Glomerular endothelial cell (primary cell): ENCODE measurements at regions not wholly inside any gene's neighbourhood (a gene's known extent, or its start where the extent isn't known, plus 50 kb on each side); places are given as distances from the start of the nearest gene placed in this dataset.

ENCODE experiments used
- DNase-seq: peaks from one replicate; pipeline ENCODE4 v3.0.0-alpha.2; 2011; ENCODE audit warnings: low read depth, low spot score; ENCODE audit errors: extremely low read depth

GRCh38 chr14:101171650-101172049 is 268.1 kb upstream of the RTL1 start:
- no peak for DNase-seq

GRCh38 chr14:101173698-101174521 is 270.4 kb upstream of the RTL1 start:
- DNase-seq, result no peak

GRCh38 chr14:101174522-101174838 is 271.0 kb upstream of the RTL1 start:
- no peak for DNase-seq

GRCh38 chr14:101174980-101175606 is 271.6 kb upstream of the RTL1 start:
- DNase-seq, result no peak

- no peak for DNase-seq
Observed at GRCh38 chr14:101175731-101176534, 272.4 kb upstream of the RTL1 start.

- DNase-seq, result no peak
Observed at GRCh38 chr14:101176535-101177205, 273.1 kb upstream of the RTL1 start.

GRCh38 chr14:101177301-101177971 is 273.9 kb upstream of the RTL1 start:
- DNase-seq, result no peak

GRCh38 chr14:101178184-101179072 is 274.9 kb upstream of the RTL1 start:
- DNase-seq, result no peak

GRCh38 chr14:101179691-101180211 is 276.2 kb upstream of the RTL1 start:
- DNase-seq, result no peak

- DNase-seq, result no peak
Observed at GRCh38 chr14:101181446-101182313, 278.2 kb upstream of the RTL1 start.

- no peak for DNase-seq
Observed at GRCh38 chr14:101182476-101182875, 279.0 kb upstream of the RTL1 start.

- no peak for DNase-seq
Observed at GRCh38 chr14:101183376-101184103, 280.0 kb upstream of the RTL1 start.

GRCh38 chr14:101184104-101184455 is 280.6 kb upstream of the RTL1 start:
- DNase-seq, result no peak

- no peak for DNase-seq
Observed at GRCh38 chr14:101184572-101184971, 281.1 kb upstream of the RTL1 start.

GRCh38 chr14:101185073-101185835 is 281.7 kb upstream of the RTL1 start:
- no peak for DNase-seq

- no peak for DNase-seq
Observed at GRCh38 chr14:101185946-101186345, 282.4 kb upstream of the RTL1 start.

GRCh38 chr14:101186544-101186943 is 283.0 kb upstream of the RTL1 start:
- DNase-seq, result no peak
